Thyroid gland (tissue), 4 donors: ENCODE measurements at regions not wholly inside any gene's neighbourhood (a gene's known extent, or its start where the extent isn't known, plus 50 kb on each side); places are given as distances from the start of the nearest gene placed in this dataset.

Source experiments
- DNase-seq, 2 donors: peaks; one replicate each; pipeline ENCODE4 v3.0.0-alpha.2; 2019
- H3K27ac ChIP-seq, 3 donors: fragments of 200-600 bp; sonication (generic); 1 replicate in 2 of 3; 2 replicates in 1 of 3; pipeline ENCODE4 v1.5.1; 2016 to 2019; ENCODE audit warnings: mild to moderate bottlenecking in 1 of 3, moderate library complexity in 1 of 3
- H3K27me3 ChIP-seq: fragments of 200-600 bp; sonication (generic); one replicate; pipeline ENCODE4 v1.5.1; 2019
- H3K36me3 ChIP-seq, 2 donors: fragments of 200-600 bp; sonication (generic); one replicate each; pipeline ENCODE4 v1.5.1; 2016 to 2019
- H3K4me1 ChIP-seq, 2 donors: fragments of 200-600 bp; sonication (generic); one replicate each; pipeline ENCODE4 v1.5.1; 2017 to 2019
- H3K4me3 ChIP-seq, 3 donors: fragments of 200-600 bp; sonication (generic); replicated peaks in 1 of 3; 1 replicate in 2 of 3; 2 replicates in 1 of 3; pipeline ENCODE4 v1.5.1; 2016; ENCODE audit warnings: mild to moderate bottlenecking in 1 of 3
- H3K9me3 ChIP-seq: fragments of 200-600 bp; sonication (generic); one replicate; pipeline ENCODE4 v1.5.1; 2017
- CTCF ChIP-seq, 6 experiments: fragments of 200-600 bp in 3 of 6; fragments of 450-650 bp in 3 of 6; sonication (generic) in 3 of 6; IDR thresholded peaks; one replicate each; pipeline ENCODE4 v1.5.1; 2016 to 2019; ENCODE audit warnings: antibody characterized with exemption in 6 of 6, mild to moderate bottlenecking in 2 of 6, inconsistent platforms in 1 of 6, moderate library complexity in 1 of 6
- POLR2A ChIP-seq, 2 donors: fragments of 450-650 bp; IDR thresholded peaks; one replicate each; pipeline ENCODE4 v1.6.1; 2017; ENCODE audit warnings: antibody characterized with exemption in 2 of 2, mild to moderate bottlenecking in 2 of 2, moderate library complexity in 1 of 2
- WGBS, 2 donors: methylation state at CpG; one replicate each; pipeline ENCODE4 v1.1.5; 2017; 5-methylcytosine and 5-hydroxymethylcytosine counted together
- intact Hi-C: fragments of 100-400 bp; cut with DNase I; formaldehyde crosslinking; loops from one replicate; pipeline ENCODE4 v1.15.1; 2023

- Histone ChIP-seq H3K4me3 (no peak overlapping the region), H3K4me1 (peaks cover 0 to 6% of the 10 kb centered on the region in 2 donors), H3K9me3 (no peaks in the 10 kb centered on the region), H3K36me3 (no peaks in the 10 kb centered on the region), H3K27ac (no peak overlapping the region), H3K27me3 (no peaks in the 10 kb centered on the region)
- intact Hi-C loops: no loop called here
- no peak for TF ChIP-seq CTCF (IDR thresholded peaks at IDR 0.05)
- WGBS, 2 donors: 86 to 89% methylated on average over 5 of the region's 5 CpGs
- no peak for DNase-seq
These were observed 194.6 kb upstream of the CITED2 start for GRCh38 chr6:139568956-139569538.

- DNase-seq: no peak
- H3K4me3 ChIP-seq: no peak overlapping the region
- no peak overlapping the region for H3K27ac ChIP-seq
- TF ChIP-seq CTCF (IDR thresholded peaks at IDR 0.05) (no peak), POLR2A (IDR thresholded peaks at IDR 0.05) (no peak)
- peaks cover 0 to 6% of the 10 kb centered on the region in 2 donors for H3K4me1 ChIP-seq
- intact Hi-C loops: no loop called here
- WGBS, 2 donors: 93 to 94% methylated on average over 3 of the region's 3 CpGs
- H3K9me3 ChIP-seq: no peaks in the 10 kb centered on the region
- H3K36me3 ChIP-seq: no peaks in the 10 kb centered on the region
- no peaks in the 10 kb centered on the region for H3K27me3 ChIP-seq
These were observed 193.9 kb upstream of the CITED2 start for GRCh38 chr6:139568151-139568955.

GRCh38 chr6:139567095-139567494 is 192.6 kb upstream of the CITED2 start:
- intact Hi-C loops: no loop called here
- H3K4me3 ChIP-seq: no peak overlapping the region
- H3K27ac ChIP-seq: no peak overlapping the region
- 46 to 72% methylated on average over 2 to 3 of the region's 3 CpGs for WGBS, 2 donors
- no peaks in the 10 kb centered on the region for H3K36me3 ChIP-seq
- H3K9me3 ChIP-seq: no peaks in the 10 kb centered on the region
- peak in 1 of 2 donors; percentile 27 for DNase-seq
- peaks cover 0 to 6% of the 10 kb centered on the region in 2 donors for H3K4me1 ChIP-seq
- H3K27me3 ChIP-seq: no peaks in the 10 kb centered on the region
- TF ChIP-seq CTCF (IDR thresholded peaks at IDR 0.05) (no peak), POLR2A (IDR thresholded peaks at IDR 0.05) (no peak)

GRCh38 chr6:139565591-139565990 is 191.1 kb upstream of the CITED2 start:
- Histone ChIP-seq H3K4me1 (peaks cover 0 to 6% of the 10 kb centered on the region in 2 donors), H3K36me3 (no peaks in the 10 kb centered on the region), H3K9me3 (no peaks in the 10 kb centered on the region), H3K27ac (no peak overlapping the region), H3K27me3 (no peaks in the 10 kb centered on the region), H3K4me3 (no peak overlapping the region)
- TF ChIP-seq POLR2A (IDR thresholded peaks at IDR 0.05): no peak
- TF ChIP-seq CTCF (IDR thresholded peaks at IDR 0.05): no peak
- no peak for DNase-seq
- WGBS, 2 donors: 0% methylated on average over 1 of the region's 1 CpG
- intact Hi-C loops: no loop called here

- 96 to 98% methylated on average over 3 of the region's 3 CpGs for WGBS, 2 donors
- no peak overlapping the region for H3K27ac ChIP-seq
- TF ChIP-seq POLR2A (IDR thresholded peaks at IDR 0.05) (no peak), CTCF (IDR thresholded peaks at IDR 0.05) (no peak)
- no peaks in the 10 kb centered on the region for H3K27me3 ChIP-seq
- peaks cover 0 to 4% of the 10 kb centered on the region in 2 donors for H3K4me1 ChIP-seq
- no peak overlapping the region for H3K4me3 ChIP-seq
- intact Hi-C loops: no loop called here
- DNase-seq: no peak
- H3K9me3 ChIP-seq: no peaks in the 10 kb centered on the region
- no peaks in the 10 kb centered on the region for H3K36me3 ChIP-seq
These were observed 183.1 kb upstream of the CITED2 start for GRCh38 chr6:139557547-139557946.
